ENCODE measurements at regions not wholly inside any gene's neighbourhood (a gene's known extent, or its start where the extent isn't known, plus 50 kb on each side); places are given as distances from the start of the nearest gene placed in this dataset.

- Mint-ChIP-seq H3K9me3 (no peaks in the 10 kb centered on the region), H3K4me3 (no peak overlapping the region), H3K27me3 (ENCODE audit: low read depth, poor library complexity) (peaks cover 23% of the 10 kb centered on the region), H3K27ac (no peak overlapping the region), H3K36me3 (ENCODE audit: low read depth) (no peaks in the 10 kb centered on the region), H3K4me1 (peaks cover 34% of the 10 kb centered on the region)
- TF ChIP-seq, protein P1, sequence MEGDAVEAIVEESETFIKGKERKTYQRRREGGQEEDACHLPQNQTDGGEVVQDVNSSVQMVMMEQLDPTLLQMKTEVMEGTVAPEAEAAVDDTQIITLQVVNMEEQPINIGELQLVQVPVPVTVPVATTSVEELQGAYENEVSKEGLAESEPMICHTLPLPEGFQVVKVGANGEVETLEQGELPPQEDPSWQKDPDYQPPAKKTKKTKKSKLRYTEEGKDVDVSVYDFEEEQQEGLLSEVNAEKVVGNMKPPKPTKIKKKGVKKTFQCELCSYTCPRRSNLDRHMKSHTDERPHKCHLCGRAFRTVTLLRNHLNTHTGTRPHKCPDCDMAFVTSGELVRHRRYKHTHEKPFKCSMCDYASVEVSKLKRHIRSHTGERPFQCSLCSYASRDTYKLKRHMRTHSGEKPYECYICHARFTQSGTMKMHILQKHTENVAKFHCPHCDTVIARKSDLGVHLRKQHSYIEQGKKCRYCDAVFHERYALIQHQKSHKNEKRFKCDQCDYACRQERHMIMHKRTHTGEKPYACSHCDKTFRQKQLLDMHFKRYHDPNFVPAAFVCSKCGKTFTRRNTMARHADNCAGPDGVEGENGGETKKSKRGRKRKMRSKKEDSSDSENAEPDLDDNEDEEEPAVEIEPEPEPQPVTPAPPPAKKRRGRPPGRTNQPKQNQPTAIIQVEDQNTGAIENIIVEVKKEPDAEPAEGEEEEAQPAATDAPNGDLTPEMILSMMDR (IDR thresholded peaks at IDR 0.05) = no peak
- no peak for DNase-seq
These were observed 115.8 kb upstream of the SIX3 start for GRCh38 chr2:44825702-44826101.

GRCh38 chr2:44826601-44827000 is 114.9 kb upstream of the SIX3 start:
- no peaks in the 10 kb centered on the region for H3K36me3 Mint-ChIP-seq (ENCODE audit: low read depth)
- H3K27ac Mint-ChIP-seq = no peak overlapping the region
- H3K27me3 Mint-ChIP-seq (ENCODE audit: low read depth, poor library complexity) = peaks cover 25% of the 10 kb centered on the region
- H3K9me3 Mint-ChIP-seq = no peaks in the 10 kb centered on the region
- peaks cover 25% of the 10 kb centered on the region for H3K4me1 Mint-ChIP-seq
- TF ChIP-seq, protein P1 (IDR thresholded peaks at IDR 0.05) = no peak
- no peak overlapping the region for H3K4me3 Mint-ChIP-seq
- no peak for DNase-seq

DNA sequence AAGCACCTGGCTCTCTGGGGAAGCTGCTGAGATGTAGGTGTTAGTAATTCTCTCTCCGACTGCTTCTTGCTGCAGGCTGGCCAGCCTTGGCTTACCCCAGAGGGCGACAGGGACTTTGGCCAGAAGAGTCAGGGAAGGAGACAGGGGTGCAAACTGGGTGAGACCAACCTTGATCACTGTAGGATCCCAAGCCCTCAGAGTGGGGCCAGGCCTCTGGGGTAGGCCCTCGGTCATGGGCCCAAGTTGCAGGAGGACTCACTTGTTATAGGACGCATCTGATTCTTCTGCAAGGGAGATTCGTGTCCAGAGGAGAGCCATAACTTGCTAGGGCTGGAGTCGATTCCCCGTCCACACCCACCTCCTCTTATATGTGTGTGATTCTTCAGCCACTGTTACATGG is 111.7 kb upstream of the SIX3 start:
- Mint-ChIP-seq H3K9me3 (peaks cover 11% of the 10 kb centered on the region), H3K4me1 (peaks cover 11% of the 10 kb centered on the region), H3K27me3 (ENCODE audit: low read depth, poor library complexity) (peaks cover 32% of the 10 kb centered on the region), H3K27ac (no peak overlapping the region), H3K36me3 (ENCODE audit: low read depth) (no peaks in the 10 kb centered on the region), H3K4me3 (no peak overlapping the region)
- TF ChIP-seq, protein P1 (IDR thresholded peaks at IDR 0.05) = no peak
- DNase-seq = no peak

DNA sequence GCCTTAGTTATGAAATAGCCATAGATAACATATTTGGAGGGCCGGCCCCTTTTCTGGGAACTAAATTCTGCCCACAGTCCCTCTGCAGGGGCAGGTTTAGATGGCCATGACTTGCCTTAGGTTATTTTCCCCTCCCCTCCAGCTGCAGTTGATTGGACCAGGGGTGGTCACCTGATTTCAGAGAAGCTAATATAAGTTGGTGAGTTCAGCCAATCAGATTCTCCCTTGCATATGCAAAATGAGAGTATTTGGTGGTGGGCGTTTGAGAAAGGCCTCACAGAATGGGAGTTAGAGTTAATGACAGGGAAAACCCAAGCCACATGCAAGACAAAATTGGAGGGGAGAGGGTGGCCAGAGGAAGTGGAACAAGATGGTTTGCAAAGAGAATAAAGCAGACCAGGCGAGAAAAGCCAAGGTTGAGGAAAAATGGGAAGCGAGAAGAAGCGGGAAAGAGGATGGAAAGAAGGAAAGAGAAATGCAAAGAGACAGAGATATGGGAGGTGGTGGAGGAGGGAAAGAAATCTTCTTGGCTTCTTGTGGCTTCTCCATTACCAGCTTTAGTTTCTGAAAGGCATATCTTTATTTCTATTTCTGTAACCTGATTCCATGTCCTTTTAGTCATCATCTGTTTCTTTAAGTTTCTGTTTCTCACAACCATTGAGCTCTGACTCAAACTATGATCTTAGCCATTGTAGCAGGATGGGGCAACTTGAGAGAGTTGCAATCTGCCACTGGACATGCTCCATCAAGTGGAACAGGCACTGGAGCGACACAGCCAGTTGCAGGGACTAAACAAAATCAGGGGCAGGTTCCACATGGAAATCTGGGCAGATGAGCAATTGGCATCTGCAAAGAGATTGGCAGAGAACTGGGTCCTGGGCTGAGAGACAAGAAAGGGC is 108.1 kb upstream of the SIX3 start:
- Mint-ChIP-seq H3K27ac (no peak overlapping the region), H3K36me3 (ENCODE audit: low read depth) (no peaks in the 10 kb centered on the region), H3K27me3 (ENCODE audit: low read depth, poor library complexity) (peaks cover 52% of the 10 kb centered on the region), H3K4me3 (no peak overlapping the region), H3K4me1 (no peaks in the 10 kb centered on the region), H3K9me3 (peaks cover 11% of the 10 kb centered on the region)
- TF ChIP-seq, protein P1 (IDR thresholded peaks at IDR 0.05) = no peak
- DNase-seq = no peak

DNA sequence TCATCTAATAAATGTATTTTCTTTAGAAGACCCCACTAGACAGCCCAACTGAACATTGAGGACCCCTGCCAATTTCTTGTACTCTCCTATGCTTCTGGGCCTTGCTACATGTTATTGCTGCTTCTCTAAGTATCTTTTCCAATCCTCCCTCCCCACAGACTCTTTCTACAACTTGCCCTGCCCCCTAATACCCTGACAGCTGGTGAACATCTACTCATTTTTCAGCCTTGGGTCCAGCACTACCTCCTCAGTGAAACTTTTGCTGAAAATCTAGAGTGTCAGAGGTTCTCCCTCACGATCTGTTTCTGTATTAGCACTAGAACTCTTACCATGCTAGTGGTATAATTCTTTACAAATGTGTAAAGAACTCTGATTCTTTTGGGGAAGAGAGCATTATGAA is 106.8 kb upstream of the SIX3 start:
- H3K4me1 Mint-ChIP-seq = no peaks in the 10 kb centered on the region
- no peaks in the 10 kb centered on the region for H3K36me3 Mint-ChIP-seq (ENCODE audit: low read depth)
- TF ChIP-seq, protein P1 (IDR thresholded peaks at IDR 0.05) = no peak
- H3K27ac Mint-ChIP-seq = peak overlapping the region; percentile 8
- no peak for DNase-seq
- peaks cover 11% of the 10 kb centered on the region for H3K9me3 Mint-ChIP-seq
- no peak overlapping the region for H3K4me3 Mint-ChIP-seq
- peaks cover 51% of the 10 kb centered on the region for H3K27me3 Mint-ChIP-seq (ENCODE audit: low read depth, poor library complexity)

DNA sequence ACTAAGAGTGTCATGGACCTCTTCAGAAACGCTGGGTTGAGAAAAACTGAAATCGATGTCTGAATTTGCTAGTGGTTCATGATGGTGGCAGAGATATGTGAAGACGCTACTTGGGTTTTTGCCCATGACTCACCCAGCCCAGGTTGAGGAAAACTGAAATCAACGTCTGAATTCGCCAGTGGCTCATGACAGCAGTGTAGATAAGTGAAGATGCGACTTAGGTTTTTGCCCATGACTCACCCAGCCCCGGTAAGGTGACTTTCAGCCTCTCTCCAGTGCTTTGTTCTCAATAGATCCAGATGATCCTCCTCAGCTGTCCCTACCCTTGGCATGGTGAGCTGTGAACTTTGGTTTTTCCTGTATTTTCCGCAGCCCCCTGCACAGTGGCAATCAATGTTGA is 105.3 kb upstream of the SIX3 start:
- DNase-seq = no peak
- Mint-ChIP-seq H3K27ac (no peak overlapping the region), H3K36me3 (ENCODE audit: low read depth) (no peaks in the 10 kb centered on the region)

More for the DNA sequence above, 105.3 kb upstream of the SIX3 start:
- H3K4me1 Mint-ChIP-seq = no peaks in the 10 kb centered on the region
- H3K4me3 Mint-ChIP-seq = no peak overlapping the region
- H3K9me3 Mint-ChIP-seq = peaks cover 11% of the 10 kb centered on the region
- peaks cover 51% of the 10 kb centered on the region for H3K27me3 Mint-ChIP-seq (ENCODE audit: low read depth, poor library complexity)
- TF ChIP-seq, protein P1 (IDR thresholded peaks at IDR 0.05) = no peak
